Skeletal muscle tissue (tissue), 3 donors: ENCODE measurements at regions not wholly inside any gene's neighbourhood (a gene's known extent, or its start where the extent isn't known, plus 50 kb on each side); places are given as distances from the start of the nearest gene placed in this dataset.
A peak's percentile ranks its signal among the peaks of the same experiment; 100 is the strongest.

Experiments used
- H3K27ac ChIP-seq: one replicate; pipeline ENCODE4 v1.7.0; 2013; ENCODE audit warnings: mild to moderate bottlenecking, low read depth, low read length, inconsistent platforms
- H3K27me3 ChIP-seq, 3 donors: one replicate each; pipeline ENCODE4 v1.7.0; 2013; ENCODE audit warnings: low read length in 3 of 3; ENCODE audit not compliant: control insufficient read depth in 3 of 3, insufficient read depth in 3 of 3
- H3K36me3 ChIP-seq, 3 donors: one replicate each; pipeline ENCODE4 v1.7.0; 2013; ENCODE audit warnings: low read length in 3 of 3; ENCODE audit not compliant: control insufficient read depth in 3 of 3, insufficient read depth in 3 of 3
- H3K4me1 ChIP-seq, 3 donors: one replicate each; pipeline ENCODE4 v1.7.0; 2013; ENCODE audit warnings: low read length in 3 of 3, mild to moderate bottlenecking in 3 of 3; ENCODE audit not compliant: control insufficient read depth in 3 of 3, insufficient read depth in 3 of 3
- H3K4me3 ChIP-seq, 3 donors: one replicate each; pipeline ENCODE4 v1.7.0; 2013; ENCODE audit warnings: low read length in 3 of 3
- H3K9ac ChIP-seq, 3 donors: one replicate each; pipeline ENCODE4 v1.7.0; 2013; ENCODE audit warnings: low read length in 3 of 3, mild to moderate bottlenecking in 3 of 3, moderate library complexity in 2 of 3, low read depth in 1 of 3
- H3K9me3 ChIP-seq, 3 donors: one replicate each; pipeline ENCODE4 v1.7.0; 2013; ENCODE audit warnings: low read length in 3 of 3; ENCODE audit not compliant: control insufficient read depth in 3 of 3
- donor health status: Osteomylitis.

DNA sequence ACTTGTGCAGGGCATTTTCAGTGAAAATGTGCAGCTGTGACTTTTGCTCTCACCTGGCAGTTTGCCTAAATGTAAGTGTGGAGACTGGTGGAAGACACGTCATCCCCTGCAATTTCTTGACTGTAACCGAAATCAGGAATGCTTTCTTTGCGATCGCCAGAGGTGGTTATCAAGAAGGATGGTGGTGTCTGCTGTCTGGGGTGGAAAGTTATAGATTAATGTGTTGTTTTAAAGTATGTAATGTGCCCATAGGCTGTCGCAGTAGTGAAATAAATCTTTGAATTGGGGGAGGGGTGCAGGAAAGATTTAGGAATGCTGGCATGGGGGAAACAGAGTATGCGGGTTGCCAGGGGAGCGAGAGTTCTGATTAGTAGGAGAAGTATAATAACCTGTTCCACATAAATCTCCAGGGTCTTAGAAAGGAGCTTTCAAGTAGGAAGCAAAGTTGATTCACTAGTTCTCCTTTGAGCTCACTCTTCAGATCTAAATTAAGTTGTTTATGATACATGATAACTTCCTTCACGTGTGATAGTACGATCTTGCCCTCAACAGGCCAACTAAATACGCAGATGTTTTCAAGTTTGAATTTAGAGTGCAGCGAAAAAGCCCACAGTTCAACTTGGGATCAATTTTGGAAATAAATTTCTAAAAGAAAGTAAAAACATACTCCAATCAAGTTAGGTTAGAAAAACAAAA lies 1520.0 kb upstream of the SLC10A2 start:
- Histone ChIP-seq H3K27ac (no peak overlapping the region), H3K4me1 (peaks cover 0 to 3% (median 0%) of the 10 kb centered on the region in 3 donors), H3K9ac (peak overlapping the region in 2 of 3 donors; percentile 26 to 43), H3K36me3 (no peaks in the 10 kb centered on the region), H3K4me3 (peak overlapping the region; percentile 2 to 52 (median 41)), H3K27me3 (no peaks in the 10 kb centered on the region), H3K9me3 (no peaks in the 10 kb centered on the region)

GRCh38 chr13:104584481-104584880 lies 1518.3 kb upstream of the SLC10A2 start:
- H3K36me3 ChIP-seq, result no peaks in the 10 kb centered on the region
- no peak overlapping the region for H3K27ac ChIP-seq
- no peak overlapping the region for H3K9ac ChIP-seq
- H3K4me3 ChIP-seq, result no peak overlapping the region
- no peaks in the 10 kb centered on the region for H3K9me3 ChIP-seq
- peaks cover 0 to 3% (median 0%) of the 10 kb centered on the region in 3 donors for H3K4me1 ChIP-seq
- no peaks in the 10 kb centered on the region for H3K27me3 ChIP-seq

DNA sequence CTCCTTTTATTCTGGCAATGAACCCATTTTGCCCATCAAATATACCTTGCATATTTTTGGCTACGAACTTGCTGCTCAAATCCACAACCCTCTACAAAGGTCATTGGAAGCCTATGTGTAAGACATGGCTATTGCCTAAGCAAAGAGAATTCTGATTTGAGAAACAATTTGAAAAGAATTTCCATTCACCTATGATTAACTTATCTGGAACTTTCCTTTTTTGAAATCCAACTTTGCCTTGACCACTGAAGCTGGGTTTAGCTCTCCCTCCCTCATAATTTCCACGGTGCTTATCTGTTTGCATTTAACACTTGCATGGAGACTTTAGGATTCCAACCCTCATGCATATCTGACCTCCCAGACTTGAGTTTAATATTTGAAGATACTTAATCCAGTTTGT lies 1514.7 kb upstream of the SLC10A2 start:
- no peaks in the 10 kb centered on the region for H3K27me3 ChIP-seq
- peaks cover 0 to 1% (median 0%) of the 10 kb centered on the region in 3 donors for H3K4me1 ChIP-seq
- no peak overlapping the region for H3K27ac ChIP-seq
- no peak overlapping the region for H3K9ac ChIP-seq
- no peak overlapping the region for H3K4me3 ChIP-seq
- no peaks in the 10 kb centered on the region for H3K9me3 ChIP-seq
- H3K36me3 ChIP-seq, result no peaks in the 10 kb centered on the region

DNA sequence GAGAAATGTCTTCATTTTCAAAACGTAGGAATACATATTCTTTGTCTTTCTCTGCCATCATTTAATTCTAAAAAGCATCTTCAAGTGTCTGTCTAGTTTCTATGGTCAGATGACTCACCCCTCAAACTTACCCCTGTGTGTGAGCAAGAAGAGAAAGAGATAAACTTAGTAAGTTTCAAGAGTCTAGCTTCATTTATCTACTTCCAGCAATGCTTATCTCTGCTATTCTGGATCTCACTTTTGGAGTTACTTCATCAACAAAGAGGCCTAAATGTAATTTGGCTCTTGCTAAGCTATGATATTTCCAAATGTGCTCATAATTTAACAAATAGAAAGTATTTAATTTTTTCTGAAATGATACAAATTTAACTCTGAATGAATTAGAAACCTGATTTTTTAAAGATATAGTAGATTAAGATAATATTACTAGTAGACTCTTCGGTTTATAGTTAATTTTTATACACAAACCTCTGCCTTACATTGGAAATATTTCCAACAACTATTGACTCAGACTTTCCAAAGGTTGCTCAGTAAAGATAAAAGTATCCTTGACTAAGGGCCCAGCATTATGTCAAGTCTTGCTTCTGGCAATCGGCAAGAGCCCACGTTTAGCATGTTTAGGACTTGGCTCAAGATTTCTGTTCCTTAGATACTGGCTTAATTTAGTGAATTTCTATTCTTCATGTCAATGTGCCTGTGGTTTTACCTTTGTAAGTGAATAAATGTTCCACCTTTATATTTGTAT lies 1511.0 kb upstream of the SLC10A2 start:
- Histone ChIP-seq H3K27me3 (no peaks in the 10 kb centered on the region), H3K9me3 (no peaks in the 10 kb centered on the region), H3K36me3 (no peaks in the 10 kb centered on the region), H3K27ac (no peak overlapping the region), H3K4me1 (no peaks in the 10 kb centered on the region), H3K4me3 (no peak overlapping the region), H3K9ac (no peak overlapping the region)

- Histone ChIP-seq H3K4me3 (peak overlapping the region in 2 of 3 donors; percentile 33 to 37), H3K9me3 (no peaks in the 10 kb centered on the region), H3K36me3 (no peaks in the 10 kb centered on the region), H3K27ac (no peak overlapping the region), H3K4me1 (peaks cover 3 to 9% (median 7%) of the 10 kb centered on the region in 3 donors), H3K27me3 (no peaks in the 10 kb centered on the region), H3K9ac (peak overlapping the region in 2 of 3 donors; percentile 18 to 33)
Measured at GRCh38 chr13:104571893-104572229, 1505.6 kb upstream of the SLC10A2 start.

DNA sequence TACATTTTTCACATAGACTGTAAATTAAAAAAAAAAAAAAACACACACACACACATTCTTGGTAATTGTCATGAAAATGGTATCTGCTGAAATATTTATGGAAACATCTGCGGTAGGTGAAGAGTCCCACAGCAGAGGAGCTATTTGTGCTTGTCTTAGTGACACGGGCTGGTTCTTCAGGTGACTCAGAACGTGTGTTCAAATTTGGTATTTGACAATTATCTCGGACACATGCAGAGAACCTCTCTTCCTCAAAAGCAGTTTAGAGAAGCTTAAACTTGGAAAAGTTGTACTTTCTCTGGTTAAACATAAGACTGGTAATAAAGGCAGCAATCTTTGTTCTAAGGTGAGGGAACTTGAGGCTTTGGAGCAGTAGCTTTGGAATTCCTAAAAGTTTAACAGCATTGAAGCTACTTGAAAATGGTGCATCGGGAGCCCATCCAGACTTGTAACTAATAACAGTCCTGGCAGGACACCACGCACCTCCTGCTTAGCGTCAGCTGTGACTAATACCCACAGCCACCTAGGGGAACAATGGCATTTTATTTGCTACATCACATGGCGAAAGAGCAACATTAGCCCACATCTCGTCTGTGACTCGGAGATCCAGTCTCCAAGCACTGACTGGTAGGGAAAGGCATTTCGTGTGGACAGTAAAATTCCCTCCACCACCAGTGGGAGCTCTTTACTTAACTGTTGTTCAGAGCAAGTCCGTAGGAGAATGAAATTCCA lies 1505.1 kb upstream of the SLC10A2 start:
- Histone ChIP-seq H3K4me3 (peak overlapping the region; percentile 1 to 37 (median 33)), H3K27ac (no peak overlapping the region), H3K4me1 (peaks cover 3 to 9% (median 7%) of the 10 kb centered on the region in 3 donors), H3K27me3 (no peaks in the 10 kb centered on the region), H3K9ac (peak overlapping the region in 2 of 3 donors; percentile 4 to 33), H3K9me3 (no peaks in the 10 kb centered on the region), H3K36me3 (no peaks in the 10 kb centered on the region)

DNA sequence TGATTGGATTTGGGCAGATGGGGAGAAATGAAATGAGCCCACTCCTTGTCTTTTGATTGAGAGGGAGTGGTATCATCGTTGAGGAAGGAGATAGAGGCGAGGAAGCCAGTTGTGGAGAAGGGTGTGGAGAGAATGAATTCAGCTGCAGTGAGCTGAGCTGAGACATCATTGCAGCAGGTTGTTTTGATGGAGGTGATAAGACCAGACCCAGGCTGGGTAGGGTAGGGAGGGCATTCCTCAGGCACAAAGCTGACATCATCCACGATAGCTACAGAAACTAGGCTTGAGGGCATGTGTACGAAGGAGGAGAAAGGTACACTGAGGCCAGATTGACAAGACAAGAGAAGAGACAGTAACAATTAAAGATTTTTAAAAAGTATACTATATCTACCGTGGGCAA lies 1500.9 kb upstream of the SLC10A2 start:
- Histone ChIP-seq H3K27me3 (no peaks in the 10 kb centered on the region), H3K9ac (no peak overlapping the region), H3K4me3 (no peak overlapping the region), H3K27ac (no peak overlapping the region), H3K4me1 (peaks cover 3 to 9% (median 6%) of the 10 kb centered on the region in 3 donors), H3K9me3 (no peaks in the 10 kb centered on the region), H3K36me3 (no peaks in the 10 kb centered on the region)

- no peak overlapping the region for H3K4me3 ChIP-seq
- no peaks in the 10 kb centered on the region for H3K4me1 ChIP-seq
Measured at GRCh38 chr13:104565888-104566287, 1499.7 kb upstream of the SLC10A2 start.

GRCh38 chr13:104553896-104554295 lies 1487.7 kb upstream of the SLC10A2 start:
- Histone ChIP-seq H3K9ac (no peak overlapping the region), H3K27ac (no peak overlapping the region), H3K36me3 (no peaks in the 10 kb centered on the region), H3K4me3 (no peak overlapping the region), H3K27me3 (no peaks in the 10 kb centered on the region), H3K4me1 (no peaks in the 10 kb centered on the region), H3K9me3 (no peaks in the 10 kb centered on the region)

More at GRCh38 chr13:104565888-104566287, 1499.7 kb upstream of the SLC10A2 start:
- no peaks in the 10 kb centered on the region for H3K36me3 ChIP-seq
- no peaks in the 10 kb centered on the region for H3K27me3 ChIP-seq
- no peaks in the 10 kb centered on the region for H3K9me3 ChIP-seq
- H3K9ac ChIP-seq, result no peak overlapping the region
- no peak overlapping the region for H3K27ac ChIP-seq

DNA sequence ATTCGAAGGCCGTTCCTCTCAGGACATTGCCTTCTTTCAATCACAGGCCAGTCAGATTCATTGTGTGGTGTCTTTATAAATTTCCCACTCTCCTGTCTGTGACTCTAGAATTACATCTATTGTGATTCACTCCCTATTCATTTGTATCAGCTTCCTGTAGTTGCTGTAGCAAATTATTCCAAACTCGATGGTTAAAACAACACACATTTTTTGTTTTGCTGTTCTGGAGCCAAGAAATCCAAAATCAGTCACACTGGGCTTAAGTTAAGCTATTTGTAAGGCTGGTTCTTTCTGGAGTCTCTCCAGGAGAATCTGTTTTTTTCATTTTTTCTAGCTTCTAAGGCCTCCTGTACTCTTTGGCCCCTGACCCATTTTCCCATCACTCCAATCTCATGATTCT lies 1487.0 kb upstream of the SLC10A2 start:
- no peaks in the 10 kb centered on the region for H3K9me3 ChIP-seq

More for the DNA sequence above, 1487.0 kb upstream of the SLC10A2 start:
- Histone ChIP-seq H3K27ac (no peak overlapping the region), H3K27me3 (no peaks in the 10 kb centered on the region), H3K9ac (no peak overlapping the region), H3K4me3 (no peak overlapping the region), H3K4me1 (no peaks in the 10 kb centered on the region), H3K36me3 (no peaks in the 10 kb centered on the region)
